DND-41 (cell line): ENCODE measurements at regions not wholly inside any gene's neighbourhood (a gene's known extent, or its start where the extent isn't known, plus 50 kb on each side); places are given as distances from the start of the nearest gene placed in this dataset.

Experiments used
- CTCF ChIP-seq: IDR thresholded peaks from 2 replicates; pipeline ENCODE4 v1.5.1; 2012; ENCODE audit warnings: borderline replicate concordance, low read length, moderate library complexity, mild to moderate bottlenecking; ENCODE audit not compliant: poor library complexity, severe bottlenecking; ENCODE audit errors: extremely low read depth
- EZH2 ChIP-seq: IDR thresholded peaks from 3 replicates; pipeline ENCODE4 v1.6.1; 2012; ENCODE audit warnings: borderline replicate concordance, low read depth, mild to moderate bottlenecking, moderate library complexity, low read length, inconsistent platforms; ENCODE audit not compliant: severe bottlenecking

- TF ChIP-seq CTCF (no peak), EZH2 (no peak)
Measured at GRCh38 chr12:76653342-76653741, 93.8 kb upstream of the OSBPL8 start.
